ENCODE measurements at regions not wholly inside any gene's neighbourhood (a gene's known extent, or its start where the extent isn't known, plus 50 kb on each side); places are given as distances from the start of the nearest gene placed in this dataset.

DNA sequence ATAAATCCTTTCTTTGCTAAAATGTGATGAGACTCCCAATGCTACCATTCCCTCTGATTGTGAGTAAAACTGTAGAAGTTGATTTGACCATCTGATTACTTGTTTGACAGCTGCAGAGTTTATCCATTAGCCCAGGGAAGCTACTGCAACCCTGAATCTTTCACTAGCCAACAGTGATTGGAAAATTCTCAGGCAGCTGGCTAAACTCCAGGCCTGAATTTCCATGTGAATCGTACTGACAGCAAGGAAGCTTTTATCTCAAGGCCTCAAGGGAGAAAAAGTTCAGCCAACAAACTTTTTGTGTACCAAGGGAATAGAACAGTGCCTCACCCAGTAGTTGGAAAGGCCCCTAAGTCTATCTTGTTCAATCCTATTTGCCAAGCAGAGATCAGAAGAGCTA, 246.7 kb upstream of the TRPM3 start:
- TF ChIP-seq, protein P1, sequence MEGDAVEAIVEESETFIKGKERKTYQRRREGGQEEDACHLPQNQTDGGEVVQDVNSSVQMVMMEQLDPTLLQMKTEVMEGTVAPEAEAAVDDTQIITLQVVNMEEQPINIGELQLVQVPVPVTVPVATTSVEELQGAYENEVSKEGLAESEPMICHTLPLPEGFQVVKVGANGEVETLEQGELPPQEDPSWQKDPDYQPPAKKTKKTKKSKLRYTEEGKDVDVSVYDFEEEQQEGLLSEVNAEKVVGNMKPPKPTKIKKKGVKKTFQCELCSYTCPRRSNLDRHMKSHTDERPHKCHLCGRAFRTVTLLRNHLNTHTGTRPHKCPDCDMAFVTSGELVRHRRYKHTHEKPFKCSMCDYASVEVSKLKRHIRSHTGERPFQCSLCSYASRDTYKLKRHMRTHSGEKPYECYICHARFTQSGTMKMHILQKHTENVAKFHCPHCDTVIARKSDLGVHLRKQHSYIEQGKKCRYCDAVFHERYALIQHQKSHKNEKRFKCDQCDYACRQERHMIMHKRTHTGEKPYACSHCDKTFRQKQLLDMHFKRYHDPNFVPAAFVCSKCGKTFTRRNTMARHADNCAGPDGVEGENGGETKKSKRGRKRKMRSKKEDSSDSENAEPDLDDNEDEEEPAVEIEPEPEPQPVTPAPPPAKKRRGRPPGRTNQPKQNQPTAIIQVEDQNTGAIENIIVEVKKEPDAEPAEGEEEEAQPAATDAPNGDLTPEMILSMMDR (IDR thresholded peaks at IDR 0.05): no peak
- no peak for TF ChIP-seq POLR2A (IDR thresholded peaks at IDR 0.05)

Measured in Peyer's patch (tissue), 4 donors.